Activated CD8-positive, alpha-beta T cell treated with anti-CD3 and anti-CD28 coated beads for 36 hours (primary cell): ENCODE measurements at regions not wholly inside any gene's neighbourhood (a gene's known extent, or its start where the extent isn't known, plus 50 kb on each side); places are given as distances from the start of the nearest gene placed in this dataset.

Source experiments
- ATAC-seq: fragments of 200-7000 bp; cut with Tn5 transposase; one replicate; pipeline ENCODE4 v1.10.0; 2021; ENCODE audit warnings: mild to moderate bottlenecking, moderate library complexity
- CTCF ChIA-PET: fragments of 350-600 bp; sonication (Branson Sonifier 250); formaldehyde crosslinking; loops from one replicate; lab custom pipeline; 2021; ENCODE audit warnings: antibody characterized with exemption; lab: Charles Lee
- POLR2A ChIA-PET: fragments of 350-600 bp; sonication (Branson Sonifier 250); formaldehyde crosslinking; loops from one replicate; lab custom pipeline; 2021; ENCODE audit warnings: antibody characterized with exemption; lab: Charles Lee
- DNase-seq: peaks from one replicate; pipeline ENCODE4 v3.0.0-alpha.2; 2020
- H3K27ac Mint-ChIP-seq: one replicate; pipeline ENCODE4 v1.8.0; 2021; ENCODE audit warnings: mild to moderate bottlenecking, mixed read lengths
- H3K27me3 Mint-ChIP-seq: one replicate; pipeline ENCODE4 v1.8.0; 2021; ENCODE audit warnings: mixed read lengths
- H3K36me3 Mint-ChIP-seq: one replicate; pipeline ENCODE4 v1.8.0; 2021; ENCODE audit warnings: low read depth, mixed read lengths
- H3K4me1 Mint-ChIP-seq: one replicate; pipeline ENCODE4 v1.8.0; 2021; ENCODE audit warnings: low read depth, mixed read lengths
- H3K4me3 Mint-ChIP-seq: one replicate; pipeline ENCODE4 v1.8.0; 2021; ENCODE audit warnings: mild to moderate bottlenecking, moderate library complexity, mixed read lengths
- H3K9me3 Mint-ChIP-seq: one replicate; pipeline ENCODE4 v1.8.0; 2021; ENCODE audit warnings: mixed read lengths
- intact Hi-C: fragments of 100-400 bp; cut with micrococcal nuclease; formaldehyde crosslinking; loops from one replicate; pipeline ENCODE4 v1.10.0; 2022
- TF ChIP-seq, protein P1 (sequence below): fragments of 200-600 bp; IDR thresholded peaks from one replicate; pipeline ENCODE4 v1.8.0; 2022; ENCODE audit warnings: antibody characterized with exemption, mild to moderate bottlenecking

DNA sequence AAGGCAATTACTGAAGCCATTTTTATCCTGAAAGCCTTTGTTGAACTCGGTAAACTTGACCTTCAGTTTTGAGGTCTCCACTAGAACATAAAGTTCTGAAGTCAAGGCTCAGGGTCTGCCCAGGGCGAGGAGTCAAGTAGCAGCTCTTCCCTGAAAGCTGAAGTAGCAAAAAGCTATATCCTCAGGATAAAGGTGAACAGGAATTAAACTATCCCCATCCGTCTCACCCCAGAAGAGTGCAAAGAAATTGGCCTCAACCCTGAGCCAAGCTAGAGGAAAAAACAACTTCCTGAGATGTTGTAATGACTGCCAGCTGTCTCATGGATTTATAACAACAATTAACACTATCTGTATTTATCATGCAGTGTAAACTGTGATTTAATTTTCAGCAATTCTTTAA, 590.8 kb downstream of the SPRY1 start:
- Mint-ChIP-seq H3K4me1 (no peaks in the 10 kb centered on the region), H3K4me3 (no peak overlapping the region), H3K27me3 (peaks cover 1% of the 10 kb centered on the region), H3K36me3 (no peaks in the 10 kb centered on the region), H3K27ac (no peak overlapping the region), H3K9me3 (no peaks in the 10 kb centered on the region)
- DNase-seq (no peak), ATAC-seq (no peak)
- ChIA-PET POLR2A (no interaction called here), CTCF (no interaction called here)
- TF ChIP-seq, protein P1, sequence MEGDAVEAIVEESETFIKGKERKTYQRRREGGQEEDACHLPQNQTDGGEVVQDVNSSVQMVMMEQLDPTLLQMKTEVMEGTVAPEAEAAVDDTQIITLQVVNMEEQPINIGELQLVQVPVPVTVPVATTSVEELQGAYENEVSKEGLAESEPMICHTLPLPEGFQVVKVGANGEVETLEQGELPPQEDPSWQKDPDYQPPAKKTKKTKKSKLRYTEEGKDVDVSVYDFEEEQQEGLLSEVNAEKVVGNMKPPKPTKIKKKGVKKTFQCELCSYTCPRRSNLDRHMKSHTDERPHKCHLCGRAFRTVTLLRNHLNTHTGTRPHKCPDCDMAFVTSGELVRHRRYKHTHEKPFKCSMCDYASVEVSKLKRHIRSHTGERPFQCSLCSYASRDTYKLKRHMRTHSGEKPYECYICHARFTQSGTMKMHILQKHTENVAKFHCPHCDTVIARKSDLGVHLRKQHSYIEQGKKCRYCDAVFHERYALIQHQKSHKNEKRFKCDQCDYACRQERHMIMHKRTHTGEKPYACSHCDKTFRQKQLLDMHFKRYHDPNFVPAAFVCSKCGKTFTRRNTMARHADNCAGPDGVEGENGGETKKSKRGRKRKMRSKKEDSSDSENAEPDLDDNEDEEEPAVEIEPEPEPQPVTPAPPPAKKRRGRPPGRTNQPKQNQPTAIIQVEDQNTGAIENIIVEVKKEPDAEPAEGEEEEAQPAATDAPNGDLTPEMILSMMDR = no peak
- intact Hi-C loops = no loop called here

DNA sequence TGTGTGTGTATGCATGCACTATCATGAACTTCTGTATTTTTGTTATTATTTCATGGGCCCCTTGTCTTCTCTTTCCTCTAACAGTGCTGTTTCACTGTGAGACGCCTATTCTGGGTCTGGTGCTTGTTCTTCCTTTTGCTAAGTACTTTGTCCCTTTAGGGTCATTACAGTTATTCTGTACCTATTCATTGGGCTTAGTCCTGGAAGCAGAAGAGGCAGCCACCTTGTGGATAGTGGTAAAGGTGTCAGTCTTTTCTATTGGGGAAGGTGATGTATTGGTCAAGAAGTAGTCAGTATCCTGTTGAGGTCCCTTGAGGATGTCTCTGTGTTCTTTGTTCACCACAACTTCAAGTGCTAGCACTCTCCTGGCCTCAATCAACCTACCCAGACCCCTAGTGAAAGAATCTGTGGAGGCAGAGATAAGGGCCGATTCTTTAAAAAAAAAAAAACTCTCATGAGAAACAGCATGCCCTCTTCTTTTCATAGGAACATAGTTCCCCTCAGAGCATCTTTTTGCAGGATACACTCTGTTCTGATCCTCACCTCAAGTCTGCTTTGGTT, 593.8 kb downstream of the SPRY1 start:
- CTCF ChIA-PET = no interaction called here
- no peak for ATAC-seq

DNA sequence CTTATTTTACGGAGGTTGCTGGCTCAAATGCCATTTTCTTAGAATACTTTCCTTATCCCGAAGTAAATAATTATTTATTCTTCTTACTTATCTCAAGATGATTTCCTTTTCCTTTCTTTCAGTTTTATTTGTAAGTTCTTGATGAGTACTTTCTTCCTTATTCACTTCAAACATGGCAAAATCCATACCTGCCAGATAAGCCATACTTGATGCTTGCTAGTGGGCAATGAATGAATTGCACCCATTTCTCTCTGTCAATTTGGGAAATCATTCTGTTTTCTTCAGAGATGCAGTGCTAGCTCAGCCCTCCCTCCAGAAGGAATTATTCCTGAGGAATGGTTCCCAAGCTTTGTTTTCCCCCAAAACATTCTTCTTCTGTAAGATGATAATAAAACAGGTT, 598.3 kb downstream of the SPRY1 start:
- TF ChIP-seq, protein P1 = no peak
- intact Hi-C loops = no loop called here
- ChIA-PET POLR2A (no interaction called here), CTCF (interaction anchor here (1.1 to 1.6 kb wide), 2 partner anchors 9 to 11 kb away, joined by 3 read pairs; no protein-coding TSS in a partner anchor)
- Mint-ChIP-seq H3K27ac (no peak overlapping the region), H3K4me3 (no peak overlapping the region), H3K4me1 (no peaks in the 10 kb centered on the region), H3K36me3 (no peaks in the 10 kb centered on the region), H3K27me3 (peaks cover 1% of the 10 kb centered on the region), H3K9me3 (no peaks in the 10 kb centered on the region)
- no peak for DNase-seq
- no peak for ATAC-seq

More for the DNA sequence above, 593.8 kb downstream of the SPRY1 start:
- intact Hi-C loops = no loop called here
- POLR2A ChIA-PET = no interaction called here
- H3K36me3 Mint-ChIP-seq = no peaks in the 10 kb centered on the region
- TF ChIP-seq, protein P1 = no peak
- no peak for DNase-seq
- peaks cover 1% of the 10 kb centered on the region for H3K27me3 Mint-ChIP-seq
- H3K27ac Mint-ChIP-seq = no peak overlapping the region
- H3K4me1 Mint-ChIP-seq = no peaks in the 10 kb centered on the region
- no peak overlapping the region for H3K4me3 Mint-ChIP-seq
- no peaks in the 10 kb centered on the region for H3K9me3 Mint-ChIP-seq

DNA sequence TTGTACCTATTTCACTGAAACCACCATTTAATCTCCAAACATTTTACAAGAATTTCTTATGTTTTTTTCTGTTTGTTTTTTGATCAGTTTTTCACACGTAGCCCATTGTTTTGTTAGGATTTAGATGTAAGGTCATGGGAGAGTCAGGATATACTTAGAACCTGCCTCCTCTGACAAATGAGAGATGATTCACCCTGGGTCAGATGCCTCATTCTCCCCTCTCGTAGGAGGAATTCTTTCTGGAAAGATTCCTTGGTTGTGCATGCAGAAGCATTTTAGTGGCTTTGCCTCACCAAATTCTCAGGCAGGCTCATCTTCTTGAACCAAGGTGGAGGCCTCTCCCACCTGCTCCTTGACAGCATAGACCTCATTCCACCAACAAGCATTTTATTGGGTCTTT, 599.3 kb downstream of the SPRY1 start:
- no peaks in the 10 kb centered on the region for H3K4me1 Mint-ChIP-seq
- H3K4me3 Mint-ChIP-seq = no peak overlapping the region
- intact Hi-C loops = no loop called here
- DNase-seq = no peak
- ChIA-PET CTCF (no interaction called here), POLR2A (no interaction called here)
- H3K27ac Mint-ChIP-seq = no peak overlapping the region
- no peak for ATAC-seq
- H3K9me3 Mint-ChIP-seq = no peaks in the 10 kb centered on the region
- H3K36me3 Mint-ChIP-seq = no peaks in the 10 kb centered on the region
- TF ChIP-seq, protein P1 = no peak
- peaks cover 1% of the 10 kb centered on the region for H3K27me3 Mint-ChIP-seq

DNA sequence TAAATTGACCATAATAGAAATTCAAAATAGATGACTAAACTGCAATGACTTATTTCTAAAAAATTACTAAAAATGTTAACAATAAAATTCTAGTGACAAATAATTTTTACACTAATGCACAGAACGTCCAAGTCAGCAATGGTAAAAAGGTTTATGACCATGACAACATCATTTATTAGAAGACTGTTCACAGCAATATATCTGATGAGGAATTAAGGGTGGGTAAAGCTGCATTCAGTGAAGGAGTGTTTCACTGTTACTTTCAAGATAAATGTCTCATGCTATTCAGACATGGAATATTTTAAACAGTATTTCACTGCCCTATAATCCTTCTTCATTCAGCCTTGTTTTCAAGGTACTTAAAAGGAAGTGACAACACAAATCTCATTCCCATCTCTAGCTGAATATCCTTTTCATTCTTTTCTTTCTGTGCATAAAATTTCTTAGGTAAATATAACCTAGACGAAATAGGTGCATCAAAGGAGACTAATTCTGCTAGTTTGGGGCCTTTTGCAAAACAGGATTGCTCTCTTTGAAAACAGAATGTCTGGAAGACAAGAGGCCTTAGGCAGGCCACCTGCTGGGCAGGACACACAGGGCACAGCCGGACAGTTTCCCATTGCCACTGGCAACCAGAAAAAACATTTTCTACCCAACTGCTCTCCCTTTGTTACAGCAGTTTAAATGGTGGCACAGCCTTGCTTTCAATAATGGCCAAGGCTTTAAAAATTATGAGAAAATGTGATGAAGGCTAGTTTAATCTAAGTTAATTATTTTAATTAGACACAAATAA, 600.3 kb downstream of the SPRY1 start:
- H3K4me1 Mint-ChIP-seq = no peaks in the 10 kb centered on the region
- intact Hi-C loops = no loop called here
- no peak overlapping the region for H3K4me3 Mint-ChIP-seq
- TF ChIP-seq, protein P1 = no peak
- H3K27ac Mint-ChIP-seq = no peak overlapping the region
- H3K36me3 Mint-ChIP-seq = no peaks in the 10 kb centered on the region
- DNase-seq (no peak), ATAC-seq (no peak)
- ChIA-PET CTCF (no interaction called here), POLR2A (no interaction called here)
- H3K27me3 Mint-ChIP-seq = no peaks in the 10 kb centered on the region
- H3K9me3 Mint-ChIP-seq = no peaks in the 10 kb centered on the region
